Endodermal cell (in vitro differentiated cells): ENCODE measurements at regions not wholly inside any gene's neighbourhood (a gene's known extent, or its start where the extent isn't known, plus 50 kb on each side); places are given as distances from the start of the nearest gene placed in this dataset.

ENCODE experiments used
- DNase-seq: peaks from one replicate; pipeline ENCODE4 v3.0.0-alpha.2; 2017
- H3K27ac ChIP-seq: 2 replicates; pipeline ENCODE4 v1.5.1; 2013; ENCODE audit warnings: mild to moderate bottlenecking, low read depth, low read length, moderate library complexity
- H3K27me3 ChIP-seq: 2 replicates; pipeline ENCODE4 v1.6.1; 2013; ENCODE audit warnings: mild to moderate bottlenecking, low read length, moderate library complexity; ENCODE audit not compliant: insufficient read depth, control insufficient read depth, poor library complexity, severe bottlenecking
- H3K36me3 ChIP-seq: 2 replicates; pipeline ENCODE4 v1.7.0; 2013; ENCODE audit warnings: mild to moderate bottlenecking, low read length, moderate library complexity; ENCODE audit not compliant: control insufficient read depth, insufficient read depth
- H3K4me1 ChIP-seq: one replicate; pipeline ENCODE4 v1.7.0; 2013; ENCODE audit warnings: low read length; ENCODE audit not compliant: control insufficient read depth, insufficient read depth
- H3K4me3 ChIP-seq: 2 replicates; pipeline ENCODE4 v1.5.1; 2013; ENCODE audit warnings: mild to moderate bottlenecking, low read length, moderate library complexity
- H3K9ac ChIP-seq: 2 replicates; pipeline ENCODE4 v1.6.1; 2013; ENCODE audit warnings: mild to moderate bottlenecking, low read length, moderate library complexity; ENCODE audit not compliant: poor library complexity, severe bottlenecking; ENCODE audit errors: extremely low read depth
- H3K9me3 ChIP-seq: 2 replicates; pipeline ENCODE4 v1.6.1; 2013; ENCODE audit warnings: mild to moderate bottlenecking, low read length, moderate library complexity; ENCODE audit not compliant: control insufficient read depth
- H3K27ac Mint-ChIP-seq: 2 replicates; pipeline ENCODE4 v1.8.0; 2020; ENCODE audit warnings: mixed read lengths
- H3K27me3 Mint-ChIP-seq: 2 replicates; pipeline ENCODE4 v1.8.0; 2021; ENCODE audit warnings: mild to moderate bottlenecking, mixed read lengths; ENCODE audit not compliant: insufficient read depth
- H3K36me3 Mint-ChIP-seq: 2 replicates; pipeline ENCODE4 v1.8.0; 2020; ENCODE audit warnings: low read depth, mixed read lengths
- H3K4me1 Mint-ChIP-seq: 2 replicates; pipeline ENCODE4 v1.8.0; 2020; ENCODE audit warnings: mixed read lengths
- H3K4me3 Mint-ChIP-seq: 2 replicates; pipeline ENCODE4 v1.8.0; 2020; ENCODE audit warnings: mild to moderate bottlenecking, moderate library complexity, mixed read lengths
- H3K9me3 Mint-ChIP-seq: 2 replicates; pipeline ENCODE4 v1.8.0; 2020; ENCODE audit warnings: mild to moderate bottlenecking, mixed read lengths
- CTCF ChIP-seq: fragments of 200-600 bp; sonication (generic); conservative IDR thresholded peaks from 2 replicates; pipeline ENCODE4 v1.5.0; 2021; ENCODE audit warnings: antibody characterized with exemption, mild to moderate bottlenecking
- WGBS, 2 experiments: methylation state at CpG; one replicate each; pipeline versions ENCODE4 v1.1.5 to v1.1.7; 2013; ENCODE audit warnings: missing lambda C conversion rate in 2 of 2, mixed read lengths in 1 of 2; ENCODE audit not compliant: insufficient coverage in 1 of 2, insufficient read length in 1 of 2; 5-methylcytosine and 5-hydroxymethylcytosine counted together

DNA sequence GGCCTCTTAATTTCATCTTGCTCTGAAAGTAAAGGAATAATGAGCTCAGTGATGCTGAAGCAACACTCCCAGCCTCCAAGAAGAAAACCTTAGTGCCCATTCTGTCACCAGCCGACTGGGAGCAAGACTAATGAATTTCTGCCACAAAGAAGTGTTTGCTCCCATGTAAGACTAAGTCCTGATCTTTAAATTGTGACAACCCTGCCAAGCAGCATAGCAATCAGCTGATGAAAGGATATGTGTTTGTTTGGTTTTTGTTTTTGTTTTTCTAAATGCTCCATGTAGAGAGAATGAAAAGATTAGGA is 113.7 kb upstream of the PALMD start:
- 82 to 88% methylated on average over 1 of the region's 1 CpG for WGBS, 2 experiments
- Mint-ChIP-seq H3K4me3 (no peak overlapping the region), H3K9me3 (no peaks in the 10 kb centered on the region), H3K36me3 (no peaks in the 10 kb centered on the region), H3K4me1 (peaks cover 18% of the 10 kb centered on the region), H3K27me3 (no peaks in the 10 kb centered on the region), H3K27ac (no peak overlapping the region)
- Histone ChIP-seq H3K4me3 (no peak overlapping the region), H3K27me3 (no peaks in the 10 kb centered on the region), H3K36me3 (no peaks in the 10 kb centered on the region), H3K27ac (no peak overlapping the region), H3K9ac (no peak overlapping the region), H3K4me1 (peaks cover 2% of the 10 kb centered on the region), H3K9me3 (peaks cover 5% of the 10 kb centered on the region)
- TF ChIP-seq CTCF, result no peak
- no peak for DNase-seq

- no peak overlapping the region for H3K4me3 ChIP-seq
- TF ChIP-seq CTCF, result no peak
- H3K36me3 Mint-ChIP-seq, result no peaks in the 10 kb centered on the region
- H3K9me3 Mint-ChIP-seq, result peaks cover 7% of the 10 kb centered on the region
- H3K27me3 ChIP-seq, result no peaks in the 10 kb centered on the region
- H3K9me3 ChIP-seq, result peaks cover 5% of the 10 kb centered on the region
- peaks cover 14% of the 10 kb centered on the region for H3K4me1 Mint-ChIP-seq
- DNase-seq, result no peak
- H3K27me3 Mint-ChIP-seq, result no peaks in the 10 kb centered on the region
- WGBS, 2 experiments, result 81 to 90% methylated on average over 6 to 8 of the region's 9 CpGs
- no peak overlapping the region for H3K27ac ChIP-seq
- no peak overlapping the region for H3K9ac ChIP-seq
- no peak overlapping the region for H3K27ac Mint-ChIP-seq
- no peak overlapping the region for H3K4me3 Mint-ChIP-seq
- H3K4me1 ChIP-seq, result peaks cover 2% of the 10 kb centered on the region
- H3K36me3 ChIP-seq, result no peaks in the 10 kb centered on the region
These were observed 111.8 kb upstream of the PALMD start for GRCh38 chr1:99533909-99534637.

GRCh38 chr1:99534638-99534930 is 111.3 kb upstream of the PALMD start:
- H3K9me3 Mint-ChIP-seq, result peaks cover 7% of the 10 kb centered on the region
- H3K4me1 Mint-ChIP-seq, result peaks cover 9% of the 10 kb centered on the region
- H3K27ac Mint-ChIP-seq, result no peak overlapping the region
- TF ChIP-seq CTCF, result no peak
- H3K4me3 ChIP-seq, result no peak overlapping the region
- no peaks in the 10 kb centered on the region for H3K27me3 ChIP-seq
- H3K36me3 ChIP-seq, result no peaks in the 10 kb centered on the region
- H3K4me3 Mint-ChIP-seq, result no peak overlapping the region
- peaks cover 5% of the 10 kb centered on the region for H3K9me3 ChIP-seq
- DNase-seq, result no peak
- no peaks in the 10 kb centered on the region for H3K36me3 Mint-ChIP-seq
- H3K27ac ChIP-seq, result no peak overlapping the region
- no peaks in the 10 kb centered on the region for H3K27me3 Mint-ChIP-seq
- peaks cover under 1% of the 10 kb centered on the region for H3K4me1 ChIP-seq
- WGBS, 2 experiments, result 96% methylated on average over 1 of the region's 1 CpG; no CpG with 5 or more reads in 1 of the 2 experiments
- H3K9ac ChIP-seq, result no peak overlapping the region
